ENCODE measurements at regions not wholly inside any gene's neighbourhood (a gene's known extent, or its start where the extent isn't known, plus 50 kb on each side); places are given as distances from the start of the nearest gene placed in this dataset.

DNA sequence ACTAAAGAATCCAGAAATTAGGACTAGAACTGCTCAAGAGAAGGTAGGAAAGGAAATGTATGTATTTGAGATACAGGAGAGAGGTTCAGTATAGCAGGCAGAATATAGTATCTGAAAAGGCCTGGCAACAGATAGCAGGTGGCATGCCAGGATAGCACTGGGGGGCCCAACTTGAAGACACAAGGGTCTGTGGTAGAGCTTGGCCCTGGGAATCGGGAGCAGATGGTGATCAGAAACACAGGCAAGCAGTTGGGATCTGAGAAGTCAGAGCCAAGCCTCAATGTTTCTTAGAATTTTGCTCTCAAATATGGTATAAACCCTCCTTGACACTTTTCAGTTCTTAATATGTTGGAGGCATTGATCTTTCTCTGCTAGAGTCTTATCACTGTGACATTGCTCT, 499.8 kb upstream of the CD180 start:
- TF ChIP-seq GATA2 (IDR thresholded peaks at IDR 0.05; ENCODE audit: low read depth, low read length) (no peak), GATA3 (IDR thresholded peaks at IDR 0.05; ENCODE audit: low read depth, low read length) (no peak)
